ENCODE measurements at regions not wholly inside any gene's neighbourhood (a gene's known extent, or its start where the extent isn't known, plus 50 kb on each side); places are given as distances from the start of the nearest gene placed in this dataset.

- no peaks in the 10 kb centered on the region for H3K4me1 Mint-ChIP-seq
- no peak overlapping the region for H3K4me3 Mint-ChIP-seq
- H3K9me3 Mint-ChIP-seq = no peaks in the 10 kb centered on the region
- H3K36me3 ChIP-seq (ENCODE audit: control insufficient read depth, insufficient read depth, low read length) = no peaks in the 10 kb centered on the region
- no peak for DNase-seq
- H3K9me3 ChIP-seq (ENCODE audit: control insufficient read depth, insufficient read depth, low read length) = no peaks in the 10 kb centered on the region
- H3K4me1 ChIP-seq (ENCODE audit: control insufficient read depth, insufficient read depth, low read length) = peaks cover 2% of the 10 kb centered on the region
- no peak for ATAC-seq
- peaks cover 0 to 3% of the 10 kb centered on the region in 2 donors for H3K27me3 Mint-ChIP-seq (ENCODE audit: low read depth in 2 of 2)
- no peak overlapping the region for H3K4me3 ChIP-seq (ENCODE audit: low read length)
- TF ChIP-seq CTCF (IDR thresholded peaks at IDR 0.05) = no peak
- H3K27ac ChIP-seq (ENCODE audit: low read length) = no peak overlapping the region
- H3K27ac Mint-ChIP-seq = no peak overlapping the region
- no peaks in the 10 kb centered on the region for H3K36me3 Mint-ChIP-seq
- intact Hi-C loops (cut with micrococcal nuclease) = no loop called here
- no peaks in the 10 kb centered on the region for H3K27me3 ChIP-seq (ENCODE audit: control insufficient read depth, insufficient read depth, low read length)
- WGBS (ENCODE audit: insufficient coverage) = 87% methylated on average over 11 of the region's 11 CpGs
These were observed 77.0 kb upstream of the PITX1 start for GRCh38 chr5:135110785-135111596.

- H3K9me3 Mint-ChIP-seq = no peaks in the 10 kb centered on the region
- no peak for ATAC-seq
- no peaks in the 10 kb centered on the region for H3K4me1 Mint-ChIP-seq
- Histone ChIP-seq H3K4me3 (ENCODE audit: low read length) (no peak overlapping the region), H3K27ac (ENCODE audit: low read length) (no peak overlapping the region), H3K27me3 (ENCODE audit: control insufficient read depth, insufficient read depth, low read length) (no peaks in the 10 kb centered on the region), H3K9me3 (ENCODE audit: control insufficient read depth, insufficient read depth, low read length) (no peaks in the 10 kb centered on the region), H3K36me3 (ENCODE audit: control insufficient read depth, insufficient read depth, low read length) (no peaks in the 10 kb centered on the region), H3K4me1 (ENCODE audit: control insufficient read depth, insufficient read depth, low read length) (no peaks in the 10 kb centered on the region)
- no peak for TF ChIP-seq CTCF (IDR thresholded peaks at IDR 0.05)
- H3K27me3 Mint-ChIP-seq (ENCODE audit: low read depth in 2 of 2) = peaks cover 0 to 3% of the 10 kb centered on the region in 2 donors
- WGBS (ENCODE audit: insufficient coverage) = 88% methylated on average over 7 of the region's 7 CpGs
- H3K36me3 Mint-ChIP-seq = no peaks in the 10 kb centered on the region
- intact Hi-C loops (cut with micrococcal nuclease) = no loop called here
- no peak overlapping the region for H3K27ac Mint-ChIP-seq
- no peak for DNase-seq
- no peak overlapping the region for H3K4me3 Mint-ChIP-seq
These were observed 75.0 kb upstream of the PITX1 start for GRCh38 chr5:135108992-135109391.

GRCh38 chr5:135108569-135108968 lies 74.5 kb upstream of the PITX1 start:
- DNase-seq (no peak), ATAC-seq (no peak)
- H3K36me3 ChIP-seq (ENCODE audit: control insufficient read depth, insufficient read depth, low read length) = no peaks in the 10 kb centered on the region
- no peaks in the 10 kb centered on the region for H3K4me1 ChIP-seq (ENCODE audit: control insufficient read depth, insufficient read depth, low read length)
- 95% methylated on average over 3 of the region's 3 CpGs for WGBS (ENCODE audit: insufficient coverage)
- no peak overlapping the region for H3K27ac Mint-ChIP-seq
- H3K27ac ChIP-seq (ENCODE audit: low read length) = no peak overlapping the region
- no peaks in the 10 kb centered on the region for H3K4me1 Mint-ChIP-seq
- no peaks in the 10 kb centered on the region for H3K9me3 ChIP-seq (ENCODE audit: control insufficient read depth, insufficient read depth, low read length)
- H3K27me3 ChIP-seq (ENCODE audit: control insufficient read depth, insufficient read depth, low read length) = no peaks in the 10 kb centered on the region
- no peak overlapping the region for H3K4me3 Mint-ChIP-seq
- no peaks in the 10 kb centered on the region for H3K9me3 Mint-ChIP-seq
- no peak for TF ChIP-seq CTCF (IDR thresholded peaks at IDR 0.05)
- H3K4me3 ChIP-seq (ENCODE audit: low read length) = no peak overlapping the region
- H3K27me3 Mint-ChIP-seq (ENCODE audit: low read depth in 2 of 2) = peaks cover 0 to 3% of the 10 kb centered on the region in 2 donors
- H3K36me3 Mint-ChIP-seq = no peaks in the 10 kb centered on the region
- intact Hi-C loops (cut with micrococcal nuclease) = no loop called here

GRCh38 chr5:135107986-135108385 lies 74.0 kb upstream of the PITX1 start:
- ATAC-seq (no peak), DNase-seq (no peak)
- Histone ChIP-seq H3K9me3 (ENCODE audit: control insufficient read depth, insufficient read depth, low read length) (no peaks in the 10 kb centered on the region), H3K4me3 (ENCODE audit: low read length) (no peak overlapping the region), H3K27me3 (ENCODE audit: control insufficient read depth, insufficient read depth, low read length) (no peaks in the 10 kb centered on the region), H3K4me1 (ENCODE audit: control insufficient read depth, insufficient read depth, low read length) (no peaks in the 10 kb centered on the region), H3K27ac (ENCODE audit: low read length) (no peak overlapping the region), H3K36me3 (ENCODE audit: control insufficient read depth, insufficient read depth, low read length) (no peaks in the 10 kb centered on the region)
- H3K27ac Mint-ChIP-seq = no peak overlapping the region
- WGBS (ENCODE audit: insufficient coverage) = 76% methylated on average over 3 of the region's 3 CpGs
- no peaks in the 10 kb centered on the region for H3K36me3 Mint-ChIP-seq
- H3K4me3 Mint-ChIP-seq = no peak overlapping the region
- no peak for TF ChIP-seq CTCF (IDR thresholded peaks at IDR 0.05)
- intact Hi-C loops (cut with micrococcal nuclease) = no loop called here
- no peaks in the 10 kb centered on the region for H3K4me1 Mint-ChIP-seq
- no peaks in the 10 kb centered on the region for H3K9me3 Mint-ChIP-seq
- peaks cover 0 to 3% of the 10 kb centered on the region in 2 donors for H3K27me3 Mint-ChIP-seq (ENCODE audit: low read depth in 2 of 2)
